Stomach (tissue), 8 donors: ENCODE measurements at regions not wholly inside any gene's neighbourhood (a gene's known extent, or its start where the extent isn't known, plus 50 kb on each side); places are given as distances from the start of the nearest gene placed in this dataset.

Experiments
- DNase-seq, 2 donors: peaks; one replicate each; pipeline versions ENCODE4 v3.0.0 to v3.0.0-alpha.2; 2013 to 2019
- H3K27ac ChIP-seq, 5 donors: fragments of 200-600 bp in 4 of 5; sonication (generic) in 4 of 5; one replicate each; pipeline ENCODE4 v1.5.1; 2013 to 2019; ENCODE audit warnings: mild to moderate bottlenecking in 1 of 5, moderate library complexity in 1 of 5
- H3K27me3 ChIP-seq, 3 donors: fragments of 200-600 bp; sonication (generic); one replicate each; pipeline ENCODE4 v1.5.1; 2017 to 2019; ENCODE audit warnings: mixed run types in 1 of 3
- H3K36me3 ChIP-seq, 4 donors: fragments of 200-600 bp; sonication (generic); 1 replicate in 3 of 4; 2 replicates in 1 of 4; pipeline ENCODE4 v1.5.1; 2016 to 2019
- H3K4me1 ChIP-seq, 4 donors: fragments of 200-600 bp; sonication (generic); one replicate each; pipeline ENCODE4 v1.5.1; 2016 to 2019
- H3K4me3 ChIP-seq, 4 donors: fragments of 200-600 bp; sonication (generic) in 3 of 4; one replicate each; pipeline ENCODE4 v1.5.1; 2016 to 2019; ENCODE audit warnings: mild to moderate bottlenecking in 1 of 4
- H3K9me3 ChIP-seq, 4 donors: fragments of 200-600 bp; sonication (generic); one replicate each; pipeline ENCODE4 v1.5.1; 2016 to 2019
- CTCF ChIP-seq, 7 experiments: fragments of 450-650 bp in 4 of 7; fragments of 200-600 bp in 3 of 7; sonication (generic) in 3 of 7; IDR thresholded peaks; one replicate each; pipeline ENCODE4 v1.5.1; 2016 to 2019; ENCODE audit warnings: antibody characterized with exemption in 7 of 7, control low read depth in 2 of 7, mild to moderate bottlenecking in 1 of 7
- EP300 ChIP-seq: sonication (generic); formaldehyde crosslinking; IDR thresholded peaks from one replicate; pipeline ENCODE4 v1.6.1; 2017; ENCODE audit warnings: antibody characterized with exemption
- POLR2A ChIP-seq, 4 donors: fragments of 450-650 bp; IDR thresholded peaks; one replicate each; pipeline ENCODE4 v1.6.1; 2016; ENCODE audit warnings: antibody characterized with exemption in 4 of 4, control low read depth in 2 of 4, mild to moderate bottlenecking in 1 of 4, moderate library complexity in 1 of 4
- POLR2AphosphoS5 ChIP-seq, 3 donors: sonication (generic); formaldehyde crosslinking; IDR thresholded peaks; one replicate each; pipeline ENCODE4 v1.6.1; 2016; ENCODE audit warnings: antibody characterized with exemption in 3 of 3
- WGBS, 5 donors: extraction: QIAGEN DNeasy Blood & Tissue Kit in 3 of 5; methylation state at CpG; one replicate each; pipeline versions ENCODE4 v1.1.5 to v1.1.7; 2013 to 2018; 5-methylcytosine and 5-hydroxymethylcytosine counted together
- intact Hi-C: fragments of 100-400 bp; cut with DNase I; formaldehyde crosslinking; loops from one replicate; pipeline ENCODE4 v1.15.1; 2023; ENCODE audit warnings: low total_unique reads
- donor health status: healthy with polysubstance abuse.
- donor health status: Bipolar disorder and iron deficiency.
- donor health status: healthy.

- Histone ChIP-seq H3K27ac (no peak overlapping the region), H3K27me3 (no peaks in the 10 kb centered on the region), H3K4me1 (no peaks in the 10 kb centered on the region), H3K4me3 (no peak overlapping the region), H3K36me3 (no peaks in the 10 kb centered on the region), H3K9me3 (peaks cover 0 to 15% (median 10%) of the 10 kb centered on the region in 4 donors)
- DNase-seq: no peak
- no peak for TF ChIP-seq POLR2AphosphoS5 (IDR thresholded peaks at IDR 0.05)
- intact Hi-C loops: no loop called here
- WGBS, 5 donors: 88 to 97% (median 93%) methylated on average over 2 of the region's 2 CpGs
Measured at GRCh38 chr11:15378941-15379340, 264.2 kb downstream of the INSC start.

DNA sequence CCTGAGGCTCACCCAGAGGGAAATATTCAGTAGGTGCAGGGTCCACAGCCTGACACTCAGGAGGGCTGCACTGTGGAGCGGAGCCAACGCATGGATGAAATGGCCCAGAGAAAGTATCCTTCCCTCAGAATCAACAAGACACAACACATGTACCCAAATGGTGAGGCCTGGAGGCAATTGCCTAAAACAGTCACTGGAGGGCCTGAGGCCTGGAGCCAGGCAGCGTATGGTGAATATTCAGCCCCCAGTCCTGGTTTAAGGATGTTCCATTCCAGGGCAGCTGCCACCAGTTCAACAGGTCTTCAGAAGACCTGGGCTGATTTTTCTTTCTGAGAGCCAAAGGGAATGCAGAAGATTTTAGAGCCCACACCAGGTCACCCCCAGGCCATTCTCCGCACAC lies 264.8 kb downstream of the INSC start:
- no peak for DNase-seq
- H3K36me3 ChIP-seq: no peaks in the 10 kb centered on the region
- intact Hi-C loops: no loop called here
- no peak for TF ChIP-seq EP300
- TF ChIP-seq CTCF (IDR thresholded peaks at IDR 0.05): no peak
- no peak for TF ChIP-seq POLR2A (IDR thresholded peaks at IDR 0.05)
- no peak for TF ChIP-seq POLR2AphosphoS5 (IDR thresholded peaks at IDR 0.05)
- no peak overlapping the region for H3K27ac ChIP-seq
- WGBS, 5 donors: 72 to 93% (median 75%) methylated on average over 3 to 4 of the region's 4 CpGs
- no peaks in the 10 kb centered on the region for H3K4me1 ChIP-seq
- H3K9me3 ChIP-seq: peaks cover 0 to 15% (median 10%) of the 10 kb centered on the region in 4 donors
- H3K4me3 ChIP-seq: no peak overlapping the region
- no peaks in the 10 kb centered on the region for H3K27me3 ChIP-seq

DNA sequence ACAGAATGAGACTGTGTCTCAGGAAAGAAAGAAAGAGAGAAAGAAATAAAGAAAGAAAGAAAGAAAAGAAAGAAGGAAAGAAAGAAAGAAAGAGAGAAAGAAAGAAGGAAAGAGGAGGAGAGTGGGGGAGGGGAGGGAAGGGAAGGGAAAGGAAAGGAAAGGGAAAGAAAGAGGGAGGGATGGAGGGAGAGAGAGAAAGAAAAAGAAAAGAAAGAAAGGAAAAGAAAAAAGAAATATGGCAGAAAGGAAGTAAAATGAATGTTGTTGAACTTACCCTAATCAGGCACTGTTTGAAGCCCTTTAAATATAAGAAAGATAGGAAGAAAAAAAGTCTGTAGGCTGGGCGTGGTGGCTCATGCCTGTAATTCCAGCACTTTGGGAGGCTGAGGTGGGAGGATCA lies 276.1 kb downstream of the INSC start:
- 43 to 68% (median 50%) methylated on average over 1 of the region's 1 CpG for WGBS, 5 donors
- no peak overlapping the region for H3K27ac ChIP-seq
- H3K4me1 ChIP-seq: no peaks in the 10 kb centered on the region
- peaks cover 0 to 18% (median 10%) of the 10 kb centered on the region in 4 donors for H3K9me3 ChIP-seq
- intact Hi-C loops: no loop called here
- H3K27me3 ChIP-seq: no peaks in the 10 kb centered on the region
- no peak overlapping the region for H3K4me3 ChIP-seq
- no peak for DNase-seq
- TF ChIP-seq POLR2A (IDR thresholded peaks at IDR 0.05) (no peak), POLR2AphosphoS5 (IDR thresholded peaks at IDR 0.05) (no peak), CTCF (IDR thresholded peaks at IDR 0.05) (no peak), EP300 (no peak)
- no peaks in the 10 kb centered on the region for H3K36me3 ChIP-seq

- no peaks in the 10 kb centered on the region for H3K4me1 ChIP-seq
Measured at GRCh38 chr11:15396778-15397177, 282.1 kb downstream of the INSC start.

GRCh38 chr11:15406851-15407351 lies 292.2 kb downstream of the INSC start:
- no peak for DNase-seq
- intact Hi-C loops: no loop called here
- Histone ChIP-seq H3K27me3 (no peaks in the 10 kb centered on the region), H3K4me1 (no peaks in the 10 kb centered on the region), H3K4me3 (no peak overlapping the region), H3K36me3 (no peaks in the 10 kb centered on the region), H3K27ac (no peak overlapping the region), H3K9me3 (peaks cover 0 to 12% (median 7%) of the 10 kb centered on the region in 4 donors)
- TF ChIP-seq EP300 (no peak), CTCF (IDR thresholded peaks at IDR 0.05) (no peak), POLR2A (IDR thresholded peaks at IDR 0.05) (no peak), POLR2AphosphoS5 (IDR thresholded peaks at IDR 0.05) (no peak)
- WGBS, 5 donors: 65 to 72% (median 72%) methylated on average over 3 of the region's 3 CpGs

More at GRCh38 chr11:15396778-15397177, 282.1 kb downstream of the INSC start:
- H3K27me3 ChIP-seq: no peaks in the 10 kb centered on the region
- no peak overlapping the region for H3K27ac ChIP-seq
- DNase-seq: no peak
- no peak for TF ChIP-seq POLR2AphosphoS5 (IDR thresholded peaks at IDR 0.05)
- no peak for TF ChIP-seq EP300
- intact Hi-C loops: no loop called here
- H3K4me3 ChIP-seq: no peak overlapping the region
- peaks cover 6 to 25% (median 19%) of the 10 kb centered on the region in 4 donors for H3K9me3 ChIP-seq
- WGBS, 5 donors: 70 to 90% (median 85%) methylated on average over 2 of the region's 2 CpGs
- H3K36me3 ChIP-seq: no peaks in the 10 kb centered on the region
